A549 (cell line): ENCODE measurements at regions not wholly inside any gene's neighbourhood (a gene's known extent, or its start where the extent isn't known, plus 50 kb on each side); places are given as distances from the start of the nearest gene placed in this dataset.

ENCODE experiments used
- ATAC-seq, 2 experiments: fragments of 200-7000 bp in 1 of 2; fragments of >200 bp in 1 of 2; cut with Nextera tagmentation in 1 of 2; cut with Tn5 transposase in 1 of 2; 3 replicates each; pipeline versions ENCODE4 v1.8.0 to v1.9.1; 2018 to 2020; ENCODE audit warnings: mild to moderate bottlenecking in 1 of 2, moderate library complexity in 1 of 2
- CTCF ChIA-PET: fragments of 300-600 bp; sonication (Branson Sonifier 250); formaldehyde crosslinking; extraction: SDS; loops from one replicate; lab custom pipeline; 2021; ENCODE audit warnings: antibody characterized with exemption, inconsistent platforms; lab: Yijun Ruan, JAX
- POLR2A ChIA-PET: fragments of 350-600 bp; formaldehyde crosslinking; extraction: SDS; loops from one replicate; lab custom pipeline; 2021; ENCODE audit warnings: antibody characterized with exemption, inconsistent platforms; lab: Yijun Ruan, JAX
- DNase-seq, 2 experiments: peaks; one replicate each; pipeline versions ENCODE4 v3.0.0 to v3.0.0-alpha.2; 2011 to 2016; ENCODE audit warnings: low read depth in 1 of 2, low spot score in 1 of 2
- FAIRE-seq: peaks from 2 replicates; lab custom pipeline; 2011; peaks lifted over from hg19 to GRCh38; lab: Jason Lieb, UNC
- H3K27ac ChIP-seq, 2 experiments: fragments of >200 bp; sonication (Bioruptor Twin); formaldehyde crosslinking; 3 replicates each; pipeline ENCODE4 v1.5.1; 2016 to 2017
- H3K4me1 ChIP-seq: fragments of >200 bp; sonication (Bioruptor Twin); formaldehyde crosslinking; 3 replicates; pipeline ENCODE4 v1.6.1; 2016
- H3K4me2 ChIP-seq: fragments of >200 bp; sonication (Bioruptor Twin); formaldehyde crosslinking; 3 replicates; pipeline ENCODE4 v1.6.1; 2016
- H3K4me3 ChIP-seq: fragments of >200 bp; sonication (Bioruptor Twin); formaldehyde crosslinking; 3 replicates; pipeline ENCODE4 v1.5.1; 2016
- H3K9me3 ChIP-seq: fragments of >200 bp; sonication (Bioruptor Twin); formaldehyde crosslinking; 3 replicates; pipeline ENCODE4 v1.6.1; 2016
- BCL3 ChIP-seq: fragments of >200 bp; sonication (Bioruptor Twin); formaldehyde crosslinking; IDR thresholded peaks from 3 replicates; pipeline ENCODE4 v1.6.1; 2016
- CBX2 ChIP-seq: fragments of 200-600 bp; sonication (generic); IDR thresholded peaks from 2 replicates; pipeline ENCODE4 v1.6.1; 2016; ENCODE audit warnings: low read depth, mild to moderate bottlenecking, borderline replicate concordance
- CTCF ChIP-seq: fragments of >200 bp; sonication (Bioruptor Twin); formaldehyde crosslinking; IDR thresholded peaks from 3 replicates; pipeline ENCODE4 v1.5.1; 2016
- E2F6 ChIP-seq: IDR thresholded peaks from 2 replicates; pipeline ENCODE4 v1.6.1; 2012; ENCODE audit warnings: low read depth, borderline replicate concordance
- EHF ChIP-seq: fragments of 250-450 bp; sonication (Bioruptor Pico); IDR thresholded peaks from 2 replicates; pipeline ENCODE4 v1.5.0; 2020; ENCODE audit warnings: mild to moderate bottlenecking
- FOSB ChIP-seq: fragments of 250-450 bp; sonication (Bioruptor Pico); IDR thresholded peaks from 2 replicates; pipeline ENCODE4 v1.5.0; 2020; ENCODE audit warnings: mild to moderate bottlenecking, moderate library complexity
- FOXS1 ChIP-seq: fragments of 250-450 bp; sonication (Bioruptor Pico); IDR thresholded peaks from 2 replicates; pipeline ENCODE4 v1.5.0; 2020; ENCODE audit warnings: mild to moderate bottlenecking, moderate library complexity
- GATA3 ChIP-seq: IDR thresholded peaks from 2 replicates; pipeline ENCODE4 v1.6.1; 2012; ENCODE audit warnings: borderline replicate concordance
- HEYL ChIP-seq: fragments of 250-450 bp; sonication (Bioruptor Pico); IDR thresholded peaks from 2 replicates; pipeline ENCODE4 v1.8.0; 2021; ENCODE audit warnings: mild to moderate bottlenecking, moderate library complexity
- HOXB5 ChIP-seq: fragments of 250-450 bp; sonication (Bioruptor Pico); IDR thresholded peaks from 2 replicates; pipeline ENCODE4 v1.5.0; 2020; ENCODE audit warnings: mild to moderate bottlenecking, moderate library complexity
- JUNB ChIP-seq: fragments of >200 bp; sonication (Bioruptor Twin); formaldehyde crosslinking; IDR thresholded peaks from 2 replicates; pipeline ENCODE4 v1.6.1; 2016
- KDM5A ChIP-seq: fragments of 200-600 bp; sonication (generic); IDR thresholded peaks from 2 replicates; pipeline ENCODE4 v1.6.1; 2016; ENCODE audit warnings: antibody characterized with exemption, mild to moderate bottlenecking
- NFE2L2 ChIP-seq: fragments of 150-350 bp; conservative IDR thresholded peaks from 2 replicates; pipeline ENCODE4 v1.6.1; 2014; ENCODE audit warnings: low read length
- RARB ChIP-seq: fragments of 250-450 bp; sonication (Bioruptor Pico); IDR thresholded peaks from 2 replicates; pipeline ENCODE4 v1.8.0; 2021; ENCODE audit warnings: mild to moderate bottlenecking, moderate library complexity
- RNF2 ChIP-seq: fragments of 200-600 bp; sonication (generic); IDR thresholded peaks from 2 replicates; pipeline ENCODE4 v1.6.1; 2016; ENCODE audit warnings: low read depth, mild to moderate bottlenecking, antibody characterized with exemption, moderate library complexity, borderline replicate concordance
- TFCP2L1 ChIP-seq: fragments of 250-450 bp; sonication (Bioruptor Pico); IDR thresholded peaks from 2 replicates; pipeline ENCODE4 v1.5.0; 2021; ENCODE audit warnings: mild to moderate bottlenecking
- TP53 ChIP-seq: fragments of 250-450 bp; sonication (Bioruptor Pico); IDR thresholded peaks from 2 replicates; pipeline ENCODE4 v1.5.0; 2021; ENCODE audit warnings: mild to moderate bottlenecking, moderate library complexity
- ZC3H11A ChIP-seq: fragments of 450-650 bp; IDR thresholded peaks from 2 replicates; pipeline ENCODE4 v1.6.1; 2014; ENCODE audit warnings: antibody characterized with exemption, mild to moderate bottlenecking
- WGBS: methylation state at CpG from one replicate; pipeline ENCODE4 v1.1.6; 2017; ENCODE audit errors: missing lambda C conversion rate; 5-methylcytosine and 5-hydroxymethylcytosine counted together
- TF ChIP-seq, protein P1 (sequence below): fragments of 250-450 bp; sonication (Bioruptor Pico); IDR thresholded peaks from 2 replicates; pipeline ENCODE4 v1.5.0; 2020; ENCODE audit warnings: low read depth, mild to moderate bottlenecking, moderate library complexity

DNA sequence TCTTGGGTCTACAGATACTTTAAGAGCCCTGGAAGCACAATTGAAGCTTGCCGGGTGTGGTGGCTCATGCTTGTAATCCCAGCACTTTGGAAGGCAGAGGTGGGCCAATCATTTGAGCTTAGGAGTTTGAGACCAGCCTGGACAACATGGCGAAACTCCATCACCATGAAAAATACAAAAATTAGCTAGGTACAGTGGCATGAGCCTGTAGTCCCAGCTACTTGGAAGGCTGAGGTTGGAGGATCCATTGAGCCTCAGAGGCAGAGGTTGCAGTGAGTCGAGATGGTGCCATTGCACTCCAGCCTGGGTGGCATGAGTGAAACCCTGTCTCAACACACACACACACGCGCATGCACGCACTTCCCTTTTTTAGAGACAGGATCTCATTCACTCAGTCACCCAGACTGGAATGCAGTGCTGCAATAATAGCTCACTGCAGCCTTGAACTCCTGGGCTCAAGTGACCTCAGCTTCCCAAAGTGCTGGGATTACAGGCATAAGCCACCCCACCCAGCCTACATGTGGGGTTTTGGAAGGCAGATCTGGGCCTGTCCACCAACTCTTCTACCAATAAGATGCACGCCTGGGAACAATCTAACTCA is 182.5 kb upstream of the JARID2 start:
- no peaks in the 10 kb centered on the region for H3K9me3 ChIP-seq
- POLR2A ChIA-PET: no interaction called here
- H3K27ac ChIP-seq: no peak overlapping the region
- H3K4me2 ChIP-seq: no peak overlapping the region
- ATAC-seq (no peak), FAIRE-seq (no peak), DNase-seq (no peak)
- no peak overlapping the region for H3K4me3 ChIP-seq
- no peaks in the 10 kb centered on the region for H3K4me1 ChIP-seq
- no peak for TF ChIP-seq CTCF
- TF ChIP-seq, protein P1, sequence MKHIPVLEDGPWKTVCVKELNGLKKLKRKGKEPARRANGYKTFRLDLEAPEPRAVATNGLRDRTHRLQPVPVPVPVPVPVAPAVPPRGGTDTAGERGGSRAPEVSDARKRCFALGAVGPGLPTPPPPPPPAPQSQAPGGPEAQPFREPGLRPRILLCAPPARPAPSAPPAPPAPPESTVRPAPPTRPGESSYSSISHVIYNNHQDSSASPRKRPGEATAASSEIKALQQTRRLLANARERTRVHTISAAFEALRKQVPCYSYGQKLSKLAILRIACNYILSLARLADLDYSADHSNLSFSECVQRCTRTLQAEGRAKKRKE: no peak
- TF ChIP-seq E2F6: no peak
- no peak for TF ChIP-seq HOXB5
- no peak for TF ChIP-seq FOSB (CRISPR knock-in tag)
- no peak for TF ChIP-seq KDM5A
- TF ChIP-seq JUNB: no peak
- TF ChIP-seq, all 56 proteins: peak for 0
- 84% methylated on average over 7 of the region's 7 CpGs for WGBS
- CTCF ChIA-PET: interaction anchor here (1.2 kb wide), 1 partner anchor 9 kb away, joined by 4 read pairs; no protein-coding TSS in a partner anchor

DNA sequence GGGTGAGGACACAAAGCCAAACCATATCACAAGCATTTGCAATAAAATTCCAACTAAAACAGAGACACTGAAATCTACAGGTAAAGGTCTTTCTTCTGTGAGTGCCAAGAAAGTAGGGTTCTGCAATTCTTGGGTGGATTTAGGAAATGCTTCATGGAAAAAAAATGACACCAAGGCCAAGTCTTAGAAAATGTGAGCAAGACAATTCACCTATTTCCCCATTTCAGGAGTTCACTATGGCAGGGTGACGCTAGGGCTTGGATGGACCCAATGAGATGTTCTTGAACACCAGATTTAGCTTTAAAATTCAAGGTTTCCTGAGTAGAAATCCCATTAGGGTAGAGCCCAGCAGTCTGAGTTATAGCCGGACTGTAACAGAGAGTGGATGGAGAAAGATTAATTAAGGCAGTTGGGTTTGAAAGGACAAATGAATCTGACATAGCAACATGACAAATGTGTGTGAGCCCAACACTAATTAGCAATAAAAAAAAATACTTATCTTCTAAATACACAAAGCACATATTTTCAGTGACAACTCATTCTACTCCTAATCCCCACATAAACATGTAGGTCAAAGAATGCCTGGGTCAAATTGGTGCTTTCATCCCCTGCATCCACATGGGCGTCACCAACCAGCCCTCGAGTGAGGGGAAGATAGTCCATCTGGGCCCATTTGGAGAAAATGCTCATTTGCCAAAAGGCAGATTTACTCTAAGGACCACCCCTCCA is 180.4 kb upstream of the JARID2 start:
- H3K27ac ChIP-seq: no peak overlapping the region
- H3K4me1 ChIP-seq: no peaks in the 10 kb centered on the region
- no peak for FAIRE-seq
- WGBS: 89% methylated on average over 4 of the region's 4 CpGs
- H3K9me3 ChIP-seq: no peaks in the 10 kb centered on the region
- ChIA-PET POLR2A (no interaction called here), CTCF (interaction anchor here (0.6 kb wide), 1 partner anchor 68 kb away, joined by 3 read pairs; no protein-coding TSS in a partner anchor)
- no peak for DNase-seq
- no peak overlapping the region for H3K4me2 ChIP-seq
- ATAC-seq: no peak
- H3K4me3 ChIP-seq: no peak overlapping the region
- TF ChIP-seq GATA3: no peak
- no peak for TF ChIP-seq CTCF
- no peak for TF ChIP-seq NFE2L2
- TF ChIP-seq TFCP2L1 (CRISPR knock-in tag): no peak

DNA sequence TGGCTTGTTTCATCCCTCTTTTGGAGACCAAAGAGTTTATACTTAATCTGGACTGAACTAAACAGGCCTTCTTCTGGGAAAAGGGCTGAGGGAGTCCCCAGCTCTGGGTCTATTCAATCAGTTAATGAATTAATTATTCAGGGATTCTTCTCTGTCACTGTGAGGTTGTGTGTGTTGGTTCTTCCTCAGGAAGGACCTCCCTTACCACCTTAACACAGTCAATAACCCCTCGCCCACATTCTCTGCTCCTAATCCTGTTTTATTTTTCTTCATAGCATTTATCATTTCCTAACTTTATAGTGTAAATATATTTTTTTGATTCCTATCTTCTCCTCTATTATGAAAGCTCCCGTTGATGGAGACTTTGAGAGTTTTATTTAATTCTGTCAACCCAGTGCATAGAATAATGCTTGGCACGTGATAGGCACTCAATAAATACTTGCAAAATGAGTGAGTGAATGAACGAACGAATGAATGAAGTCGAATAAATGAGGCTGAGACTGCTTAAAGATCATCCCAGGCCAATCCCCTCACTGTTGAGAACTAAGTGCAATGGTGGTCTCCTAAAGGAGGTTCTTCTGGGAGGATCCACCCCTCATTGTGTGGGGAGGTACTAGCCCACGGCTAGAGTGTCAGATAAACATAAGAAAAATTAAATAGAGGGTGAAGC is 179.6 kb upstream of the JARID2 start:
- DNase-seq: no peak
- no peak overlapping the region for H3K27ac ChIP-seq

More for the DNA sequence above, 179.6 kb upstream of the JARID2 start:
- ChIA-PET CTCF (interaction anchor here (0.6 kb wide), 1 partner anchor 67 kb away, joined by 3 read pairs; no protein-coding TSS in a partner anchor), POLR2A (no interaction called here)
- Histone ChIP-seq H3K9me3 (no peaks in the 10 kb centered on the region), H3K4me2 (no peak overlapping the region), H3K4me3 (no peak overlapping the region), H3K4me1 (no peaks in the 10 kb centered on the region)
- WGBS: 67% methylated on average over 7 of the region's 7 CpGs
- no peak for ATAC-seq
- no peak for TF ChIP-seq RNF2
- TF ChIP-seq FOXS1 (CRISPR knock-in tag): no peak
- no peak for TF ChIP-seq TP53
- TF ChIP-seq ZC3H11A: no peak
- TF ChIP-seq TFCP2L1 (CRISPR knock-in tag): no peak
- TF ChIP-seq RARB: no peak
- TF ChIP-seq HEYL (CRISPR knock-in tag): no peak
- TF ChIP-seq EHF: no peak
- no peak for TF ChIP-seq CBX2
- no peak for TF ChIP-seq BCL3
- TF ChIP-seq, all 56 proteins: peak for 0
- FAIRE-seq: no peak
